Right ventricle myocardium inferior (tissue), 1 donor: ENCODE measurements at regions not wholly inside any gene's neighbourhood (a gene's known extent, or its start where the extent isn't known, plus 50 kb on each side); places are given as distances from the start of the nearest gene placed in this dataset.

ENCODE experiments used
- ATAC-seq: fragments of 200-7000 bp; cut with Tn5 transposase; one replicate; pipeline ENCODE4 v1.9.1; 2020; ENCODE audit warnings: mild to moderate bottlenecking, moderate library complexity
- DNase-seq: peaks from one replicate; pipeline ENCODE4 v3.0.0; 2021; ENCODE audit errors: missing footprints
- intact Hi-C: fragments of 100-400 bp; cut with DNase I; formaldehyde crosslinking; loops from one replicate; pipeline ENCODE4 v1.11.0; 2022
- donor health status: DM: no; HTN: yes; CAD: no; lungs with severe emphysema.

DNA sequence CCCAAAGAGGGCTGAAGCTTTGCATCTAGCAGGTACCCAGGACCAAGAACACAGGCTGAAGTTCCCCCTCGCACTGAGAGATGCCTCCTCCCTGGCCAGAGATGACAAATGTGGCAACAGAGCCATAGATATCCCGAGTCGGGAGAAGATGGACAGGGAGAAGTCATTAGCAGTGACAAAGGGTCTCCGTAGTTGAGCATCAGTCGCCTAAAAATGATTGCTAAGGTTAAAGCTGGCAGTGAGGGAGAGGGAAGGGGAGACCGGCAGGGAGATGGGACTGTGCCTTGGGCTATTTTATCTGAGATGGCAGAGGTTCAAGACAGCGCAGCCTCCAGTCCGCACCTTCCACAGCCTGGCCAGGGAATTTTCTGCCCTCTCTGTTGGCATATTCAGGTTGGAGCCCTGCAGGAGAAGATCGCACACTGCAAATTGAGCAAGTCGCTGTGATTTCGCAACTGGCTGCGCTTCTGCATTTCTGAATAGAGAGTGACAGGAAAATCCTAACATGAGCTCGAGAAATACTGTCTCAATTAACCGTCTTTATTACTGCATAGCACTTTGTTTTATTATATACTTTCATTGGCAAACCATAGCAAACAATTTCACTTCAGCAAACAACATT lies 238.9 kb upstream of the GPR26 start:
- no peak for ATAC-seq
- intact Hi-C loops: no loop called here

DNA sequence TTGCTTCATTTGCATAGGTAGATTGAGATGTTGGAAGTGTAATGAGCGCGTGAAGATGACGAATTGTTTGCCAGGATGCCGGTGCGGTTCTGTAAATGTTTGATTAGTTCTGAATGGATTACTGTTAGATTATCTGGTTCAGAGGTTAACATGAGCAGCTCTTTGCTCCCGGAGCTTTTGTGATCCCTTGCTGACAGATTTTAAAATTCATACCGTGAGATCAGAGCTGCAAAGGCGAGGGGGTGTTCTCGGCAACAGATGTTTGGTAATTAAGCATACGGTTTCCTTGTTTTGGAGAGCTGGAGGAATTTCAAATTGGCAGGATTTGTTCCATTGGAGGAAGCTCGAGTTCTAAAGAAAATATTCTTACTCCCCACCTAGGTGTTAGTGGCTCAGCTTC lies 237.8 kb upstream of the GPR26 start:
- intact Hi-C loops: no loop called here
- ATAC-seq (no peak), DNase-seq (no peak)

More for the DNA sequence above, 238.9 kb upstream of the GPR26 start:
- DNase-seq: no peak

DNA sequence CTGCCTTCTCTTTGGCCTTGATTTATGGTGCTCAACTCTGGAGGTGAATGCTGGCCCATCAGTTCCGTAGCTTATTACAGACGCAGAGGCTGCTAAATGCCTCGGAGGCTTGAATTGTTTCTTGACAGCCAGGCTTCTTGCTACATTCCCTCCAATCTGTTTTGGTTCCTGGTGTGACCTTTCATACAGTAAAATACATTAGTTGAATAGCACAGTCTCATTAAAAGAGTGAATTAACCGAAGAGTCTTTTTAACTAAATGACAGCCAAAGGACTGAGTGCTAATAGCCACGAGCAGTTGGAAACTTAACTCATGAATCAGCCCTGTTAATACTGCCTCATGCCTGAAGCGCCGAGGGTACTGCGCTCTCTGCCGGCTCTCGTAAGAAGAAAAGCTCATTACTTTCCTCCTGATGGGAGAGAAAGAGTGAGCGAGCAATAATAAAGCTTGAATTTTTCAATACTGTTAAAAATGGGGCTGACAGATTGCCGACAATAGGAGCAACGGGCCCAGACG lies 236.4 kb upstream of the GPR26 start:
- intact Hi-C loops: no loop called here
- ATAC-seq (no peak), DNase-seq (no peak)

DNA sequence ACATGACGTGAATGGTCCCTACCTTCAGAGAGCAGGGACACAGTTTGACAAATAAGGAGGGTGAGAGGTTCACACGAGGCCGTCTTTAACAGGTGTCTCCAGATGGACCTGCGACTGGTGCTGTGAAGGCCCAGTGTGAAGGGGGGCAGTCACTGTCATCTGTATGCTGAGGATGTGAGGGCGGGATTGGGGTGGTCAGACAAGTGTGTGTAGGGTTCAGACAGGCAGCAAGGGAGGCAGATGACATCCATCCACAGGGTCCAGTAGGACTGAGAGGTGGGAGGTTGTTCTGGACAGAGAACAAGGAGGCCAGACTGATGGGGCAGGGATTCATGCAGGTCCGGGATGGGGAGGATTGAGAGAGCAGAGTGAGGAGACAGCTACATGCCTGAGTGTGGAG lies 232.6 kb upstream of the GPR26 start:
- DNase-seq (no peak), ATAC-seq (no peak)
- intact Hi-C loops: no loop called here

DNA sequence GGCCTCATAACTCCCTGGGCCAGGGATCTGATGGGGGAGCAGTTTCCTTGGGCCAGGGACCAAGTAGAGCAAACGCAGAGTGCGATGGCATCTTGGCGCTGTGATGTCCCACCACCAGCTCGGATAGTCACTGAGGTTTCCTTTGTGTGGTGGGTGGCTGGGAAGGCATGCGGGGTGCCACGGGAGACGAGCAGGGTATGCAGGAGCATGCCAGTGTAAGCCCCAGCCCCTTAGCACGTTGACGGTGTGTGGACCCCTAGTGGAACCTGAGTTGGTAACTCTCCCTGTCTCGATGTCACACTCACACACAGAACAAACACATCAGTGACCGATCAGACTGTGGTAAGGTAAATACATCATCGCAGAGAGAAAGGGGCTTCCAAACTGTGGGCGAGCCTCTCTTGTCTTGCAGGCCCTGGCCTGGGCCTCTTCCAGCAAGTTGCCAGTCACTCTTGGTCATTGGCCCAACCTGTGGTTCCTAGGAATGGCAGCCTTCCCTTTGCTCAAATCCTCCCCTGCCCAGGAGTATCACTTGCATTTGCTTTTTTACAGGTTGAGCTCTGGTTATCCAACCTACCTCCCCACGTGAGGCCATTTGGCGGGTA lies 231.6 kb upstream of the GPR26 start:
- ATAC-seq (no peak), DNase-seq (no peak)
- intact Hi-C loops: no loop called here

DNA sequence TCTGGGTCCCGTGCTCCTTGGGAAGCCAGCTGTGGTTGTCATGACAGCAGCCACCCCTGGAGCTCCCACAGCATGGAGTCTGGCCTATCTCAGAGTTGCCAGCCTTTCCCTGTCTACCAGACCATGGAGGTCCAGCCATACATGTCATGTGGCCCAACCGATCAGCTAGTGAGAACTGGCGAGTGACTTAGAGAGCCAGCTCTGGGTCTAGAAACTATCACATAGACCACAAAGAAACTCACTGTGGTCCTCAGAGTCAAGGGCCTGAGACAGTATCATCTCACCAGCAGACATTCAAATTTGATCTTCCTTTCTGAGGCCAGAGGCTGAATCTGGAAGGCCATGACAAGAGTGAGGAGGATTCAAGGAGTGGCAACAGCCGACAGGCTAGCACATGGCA lies 223.3 kb upstream of the GPR26 start:
- ATAC-seq: no peak
- no peak for DNase-seq
- intact Hi-C loops: no loop called here

DNA sequence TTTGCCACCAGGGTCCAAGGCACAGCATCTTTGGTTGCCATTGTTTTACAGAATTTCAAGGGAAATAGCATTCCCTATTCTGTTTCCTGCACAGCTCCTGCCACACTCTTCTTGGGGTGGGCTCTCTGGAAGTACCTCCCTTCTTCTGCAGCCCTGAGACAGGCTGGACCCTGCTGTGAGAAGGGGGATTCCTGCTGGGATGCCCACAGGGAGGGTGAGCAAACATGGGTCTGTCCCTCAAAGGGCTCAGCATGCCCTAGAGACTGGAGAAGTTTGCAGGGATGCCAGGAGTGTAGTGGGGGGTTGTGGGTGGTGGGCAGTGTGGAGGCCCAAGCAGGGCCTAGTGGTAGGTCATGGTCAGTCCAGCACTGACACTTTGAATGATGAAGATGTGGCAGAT lies 222.2 kb upstream of the GPR26 start:
- ATAC-seq: no peak
- intact Hi-C loops: no loop called here
- DNase-seq: no peak

DNA sequence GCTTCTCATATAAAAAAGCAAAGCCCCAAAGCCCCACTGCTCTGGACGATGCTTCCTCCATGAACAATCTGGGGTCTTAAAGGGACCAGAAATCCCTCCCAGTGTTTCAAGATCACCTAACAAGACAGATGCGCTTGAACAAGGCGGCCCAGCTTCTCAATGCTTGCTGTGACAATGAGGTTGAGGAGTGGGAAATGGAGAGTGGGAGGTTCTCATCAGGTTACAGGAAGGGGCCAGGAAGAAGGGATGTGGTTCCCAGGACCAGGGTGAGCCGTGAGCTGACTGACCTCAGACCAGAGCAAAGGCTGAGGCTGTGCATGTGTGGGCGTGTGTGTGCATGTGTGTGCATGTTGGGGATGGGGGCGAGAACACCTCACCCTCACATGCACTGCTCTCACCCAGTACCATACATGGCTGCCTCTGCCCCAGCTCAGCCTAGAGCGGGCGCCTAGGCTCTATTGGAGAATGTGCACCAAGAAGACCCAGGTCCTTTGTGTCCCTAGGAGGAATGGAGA lies 220.8 kb upstream of the GPR26 start:
- ATAC-seq: no peak
- intact Hi-C loops: no loop called here
- DNase-seq: no peak

DNA sequence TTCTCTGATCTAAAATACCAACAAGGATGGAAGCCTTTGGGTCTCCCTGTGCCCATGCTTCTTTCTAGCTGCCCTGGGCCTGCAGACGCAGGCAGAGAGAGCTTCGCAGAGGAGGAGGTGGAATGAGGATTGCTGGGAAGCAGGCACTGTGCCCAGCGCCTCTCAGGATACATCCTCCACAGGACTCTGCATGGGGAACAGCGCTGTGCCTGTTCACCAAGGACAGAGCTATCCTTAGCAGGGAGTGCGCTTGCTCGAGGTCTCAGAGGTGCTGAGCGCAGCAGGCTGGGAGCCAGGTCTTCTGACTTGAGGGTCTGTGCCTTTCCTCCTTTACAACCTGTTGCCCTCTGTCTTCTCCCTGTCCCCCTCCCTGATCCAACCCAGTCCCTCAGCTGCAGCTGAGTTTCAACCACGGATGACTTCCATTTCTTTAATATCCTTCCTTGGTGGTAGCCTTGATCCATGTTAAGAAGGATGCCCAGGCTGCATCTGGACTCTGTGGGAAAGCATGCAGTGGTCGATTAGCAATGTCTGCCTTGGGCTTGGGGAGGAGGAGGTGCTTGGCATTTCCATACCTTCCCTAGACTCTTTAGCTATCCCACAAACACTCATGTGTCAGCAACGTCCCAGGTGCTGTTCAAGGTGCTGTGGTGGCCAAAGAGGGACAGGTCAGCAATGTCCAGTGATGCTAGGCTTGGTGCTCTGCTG lies 219.6 kb upstream of the GPR26 start:
- ATAC-seq (no peak), DNase-seq (no peak)
- intact Hi-C loops: no loop called here

DNA sequence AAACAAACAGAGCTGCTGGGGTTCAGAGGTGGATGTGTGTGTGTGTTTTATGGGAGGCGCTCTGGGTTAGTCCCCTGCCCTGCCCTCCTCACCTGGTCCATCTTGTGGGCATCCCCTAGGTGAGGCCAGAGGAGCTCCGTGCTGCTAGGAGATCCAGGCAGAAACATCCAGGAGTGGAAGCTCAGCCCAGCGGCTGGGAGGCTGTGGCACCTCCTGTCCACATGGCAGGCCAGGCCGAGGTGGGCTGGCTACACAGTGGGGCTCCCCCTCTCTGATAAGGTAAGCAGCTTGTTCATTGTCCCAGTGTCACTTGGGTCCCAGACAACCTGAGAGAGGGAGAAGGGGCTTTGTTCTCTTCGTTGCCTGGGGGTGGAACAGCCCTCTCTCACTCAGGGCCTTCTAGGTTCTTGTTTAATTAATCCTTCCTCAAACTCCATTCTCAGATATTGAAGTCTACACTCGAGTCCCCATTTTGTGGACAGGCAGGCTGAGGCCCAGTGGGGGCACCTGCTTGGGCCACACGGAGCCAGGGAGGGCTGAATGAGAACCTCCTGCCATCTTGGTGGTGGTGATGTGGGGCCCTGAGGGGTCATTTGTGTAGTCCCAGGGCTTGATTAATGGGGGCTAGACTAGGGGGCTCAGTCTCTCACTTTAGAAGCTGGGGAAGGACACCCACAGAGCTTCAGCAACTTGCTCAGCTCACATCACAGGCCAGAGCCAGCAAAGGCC lies 216.8 kb upstream of the GPR26 start:
- DNase-seq (no peak), ATAC-seq (no peak)
- intact Hi-C loops: no loop called here

DNA sequence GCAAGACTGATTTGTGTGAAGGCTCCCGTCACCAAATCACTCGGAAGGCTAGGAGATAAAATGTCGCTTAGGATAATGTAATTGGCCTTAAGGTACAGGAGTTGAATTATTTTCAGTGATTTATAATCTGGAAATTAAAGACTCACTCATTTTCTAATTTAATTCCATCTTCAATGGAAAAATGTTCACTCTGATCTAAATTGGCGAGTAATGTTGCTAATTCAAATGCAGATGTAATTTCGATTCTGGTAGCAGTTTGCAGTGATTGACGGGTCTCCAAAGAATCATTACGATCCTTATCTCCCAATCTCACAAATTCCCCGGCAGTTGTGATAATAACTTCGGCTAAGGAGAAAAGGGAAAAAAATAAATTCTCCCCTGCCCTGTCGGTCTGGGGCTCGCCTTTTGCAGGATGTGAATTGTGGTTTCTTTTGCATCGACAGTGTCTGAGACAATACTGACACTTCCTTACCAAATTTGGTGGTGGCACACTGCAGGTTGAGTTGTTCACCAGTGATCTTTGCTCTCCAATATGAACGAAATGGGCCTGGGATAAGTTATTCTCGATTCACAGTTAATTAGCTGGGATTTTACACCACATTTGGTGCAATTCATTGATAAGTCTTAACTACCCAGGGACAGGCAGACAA lies 215.1 kb upstream of the GPR26 start:
- intact Hi-C loops: no loop called here
- DNase-seq (no peak), ATAC-seq (no peak)

DNA sequence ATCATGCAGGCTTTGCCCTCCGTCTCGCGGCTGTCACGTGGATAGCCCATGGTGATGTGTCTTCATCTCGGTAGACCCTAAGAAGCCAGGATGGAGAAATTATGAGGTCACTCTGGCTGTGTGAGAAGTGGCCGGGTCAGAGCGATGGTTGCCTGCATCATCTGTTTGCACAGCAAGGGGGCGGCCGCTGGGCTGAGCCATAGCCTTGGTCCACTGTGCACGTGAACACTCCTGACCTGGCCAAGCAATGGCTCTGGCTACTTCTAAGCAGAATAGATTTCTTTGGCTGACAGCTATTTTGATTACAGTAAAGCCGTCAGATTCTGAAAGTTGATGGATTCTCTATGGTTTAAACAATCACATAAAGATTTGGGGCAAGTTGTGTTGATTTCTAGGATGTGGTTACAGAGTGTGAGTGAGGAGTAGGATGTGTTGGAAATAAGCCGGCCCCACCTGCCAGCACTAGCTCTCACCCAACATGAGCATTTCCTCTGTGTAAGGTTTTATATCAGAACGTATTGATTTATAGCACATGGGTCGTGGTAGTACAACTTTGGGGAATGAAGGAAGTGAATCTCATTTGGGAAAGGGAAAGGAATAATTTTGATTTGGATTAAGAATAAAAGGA lies 214.4 kb upstream of the GPR26 start:
- intact Hi-C loops: no loop called here
- DNase-seq (no peak), ATAC-seq (no peak)

DNA sequence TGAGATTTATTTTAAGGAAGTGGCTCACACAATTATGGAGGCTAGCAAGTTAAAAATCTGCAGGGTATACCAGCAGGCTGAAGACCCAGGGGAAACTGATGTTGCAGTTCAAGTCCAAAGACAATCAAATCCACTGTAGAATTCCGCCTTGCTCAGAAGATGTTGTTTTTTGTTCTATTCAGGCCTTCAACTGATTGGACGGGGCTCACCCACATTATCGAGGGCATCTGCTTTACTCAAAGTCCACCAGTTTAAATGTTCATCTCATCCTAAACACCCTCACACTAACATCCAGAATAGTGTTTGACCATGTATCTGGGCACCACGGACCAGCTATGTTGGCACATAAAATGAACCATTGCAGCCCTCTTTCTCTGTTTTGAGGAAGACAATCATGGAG lies 211.2 kb upstream of the GPR26 start:
- intact Hi-C loops: no loop called here

DNA sequence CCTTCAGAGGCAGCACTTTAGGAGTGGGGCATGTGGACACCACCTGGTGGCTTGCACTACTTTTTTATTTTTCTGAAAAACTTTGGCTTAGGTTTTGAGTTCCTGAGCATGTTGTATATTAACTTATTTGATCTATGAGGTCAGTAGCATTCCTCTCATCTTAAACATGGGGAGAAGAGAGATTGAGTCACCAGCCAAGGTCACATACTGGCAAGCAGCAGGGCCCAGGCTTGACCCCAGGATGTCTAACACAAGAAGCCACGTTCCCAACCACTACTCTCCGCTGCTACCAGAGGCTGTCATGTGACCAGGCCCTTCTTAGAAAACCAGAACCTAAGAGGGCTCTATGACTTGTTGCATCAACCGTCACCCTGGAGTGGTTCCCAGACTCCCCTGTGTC lies 210.3 kb upstream of the GPR26 start:
- ATAC-seq: no peak
- intact Hi-C loops: no loop called here
- DNase-seq: no peak

More for the DNA sequence above, 211.2 kb upstream of the GPR26 start:
- no peak for ATAC-seq
- DNase-seq: no peak

DNA sequence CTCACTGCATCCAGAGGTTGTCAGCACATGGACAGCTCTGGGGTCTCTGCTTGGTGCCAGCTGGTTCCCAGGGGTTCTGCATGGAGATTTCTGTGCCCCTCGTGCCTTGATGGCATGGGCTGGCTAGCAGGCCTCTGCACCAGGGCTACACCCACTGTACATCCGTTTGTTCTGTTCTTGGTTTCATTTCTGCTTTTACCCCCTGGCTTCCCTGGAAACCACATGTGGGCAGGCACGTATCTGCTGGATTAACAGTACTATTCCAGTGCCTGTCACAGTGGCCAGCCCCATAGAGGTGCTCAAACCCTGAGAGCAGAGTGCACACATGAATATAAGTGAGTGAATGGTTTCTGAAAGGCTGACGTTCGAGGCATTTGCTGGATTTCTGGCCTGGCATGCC lies 207.2 kb upstream of the GPR26 start:
- ATAC-seq: no peak
- DNase-seq: no peak
- intact Hi-C loops: no loop called here

DNA sequence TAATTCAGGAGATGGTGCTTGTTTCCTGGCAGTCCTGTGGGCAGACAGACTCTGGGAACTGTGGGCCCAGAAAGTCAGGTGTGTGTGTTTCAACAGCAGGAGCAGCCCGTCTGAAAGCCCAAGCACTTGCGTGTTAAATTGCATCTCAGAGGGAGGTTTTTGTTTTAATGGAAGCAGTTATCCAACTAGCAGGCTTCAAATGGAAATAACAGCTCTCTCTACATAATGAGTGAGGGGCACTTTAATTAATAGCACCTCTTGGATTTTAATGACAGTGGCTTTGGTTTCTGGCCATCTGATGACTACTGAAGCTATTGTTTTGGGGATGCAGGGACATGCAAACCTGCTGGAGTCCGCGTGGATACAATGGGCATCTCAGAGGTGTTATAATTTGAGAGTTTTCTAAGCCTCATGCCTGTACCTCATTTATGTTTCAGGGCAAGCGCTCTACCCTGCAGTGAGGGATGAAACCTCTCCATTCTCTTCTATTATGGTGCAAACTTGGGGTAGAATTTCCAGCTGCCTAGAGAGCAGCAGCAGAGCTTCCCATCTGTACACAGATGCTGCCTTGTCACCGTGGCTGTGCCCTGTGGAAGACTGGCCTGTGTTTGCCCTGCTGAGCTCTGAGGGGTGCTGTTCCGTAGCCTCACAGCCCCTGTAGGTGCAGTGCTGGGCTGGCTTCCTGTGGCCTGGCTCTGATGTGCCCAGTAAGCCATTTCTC lies 206.6 kb upstream of the GPR26 start:
- ATAC-seq (no peak), DNase-seq (no peak)
- intact Hi-C loops: no loop called here

DNA sequence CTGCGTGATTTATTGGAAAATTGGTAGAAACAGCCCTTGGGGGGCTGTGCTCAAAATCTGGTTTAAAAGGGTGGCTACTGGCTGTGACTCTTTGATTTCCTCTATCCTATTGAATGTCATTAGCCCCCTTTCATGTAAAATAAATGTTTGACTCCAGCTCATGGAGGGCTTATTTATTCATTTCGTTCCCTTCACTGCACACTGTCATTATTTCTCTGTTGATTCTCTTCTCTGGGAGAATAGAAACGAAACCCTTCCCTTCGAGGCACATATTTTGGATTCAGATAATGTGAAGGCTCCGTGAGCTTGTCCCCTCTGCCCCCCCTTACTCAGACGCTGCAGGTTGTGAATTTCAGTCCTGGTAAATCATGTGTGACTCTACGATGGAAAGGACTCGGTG lies 203.9 kb upstream of the GPR26 start:
- intact Hi-C loops: no loop called here
- ATAC-seq (no peak), DNase-seq (no peak)

DNA sequence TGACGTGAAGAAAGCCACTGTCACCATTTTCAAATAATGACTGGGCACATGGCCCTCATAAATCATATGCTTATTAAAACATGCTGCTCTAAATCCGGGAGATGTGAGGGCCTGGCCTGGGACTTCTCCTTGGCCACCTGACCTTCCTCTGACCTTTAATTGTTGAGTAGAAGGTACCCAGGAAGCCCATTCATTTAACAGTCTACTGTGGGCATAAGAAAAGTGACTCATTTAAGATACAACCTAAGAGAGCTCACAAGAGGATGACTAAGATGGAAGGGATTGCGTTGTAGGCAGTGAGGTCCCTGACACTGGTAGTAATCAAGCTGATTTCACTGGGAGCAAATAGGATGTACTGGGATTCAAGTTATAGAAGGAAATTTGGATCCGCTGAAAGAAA lies 203.4 kb upstream of the GPR26 start:
- intact Hi-C loops: no loop called here
- ATAC-seq (no peak), DNase-seq (no peak)
